Endothelial cell of umbilical vein (primary cell): ENCODE measurements at regions not wholly inside any gene's neighbourhood (a gene's known extent, or its start where the extent isn't known, plus 50 kb on each side); places are given as distances from the start of the nearest gene placed in this dataset.
A peak's percentile ranks its signal among the peaks of the same experiment; 100 is the strongest.

ENCODE experiments used
- BruUV-seq: library from RNA; stranded (reverse); fragments of 400-500 nt; replicated peaks from 2 replicates; lab custom pipeline; 2021; lab: Mats Ljungman, UMichigan
- CTCF ChIA-PET: fragments of 300-600, 350-600 bp; sonication (Branson Sonifier 250); formaldehyde crosslinking; loops from one replicate; lab custom pipeline; 2021; ENCODE audit warnings: antibody characterized with exemption, inconsistent platforms; lab: Charles Lee
- POLR2A ChIA-PET: fragments of 300-600, 350-600 bp; sonication (Branson Sonifier 250); formaldehyde crosslinking; loops from one replicate; lab custom pipeline; 2021; ENCODE audit warnings: antibody characterized with exemption, inconsistent platforms; lab: Charles Lee
- DNase-seq: peaks from one replicate; pipeline ENCODE4 v3.0.0-alpha.2; 2011; ENCODE audit warnings: low read depth, low spot score
- FAIRE-seq: peaks from 2 replicates; lab custom pipeline; 2011; peaks lifted over from hg19 to GRCh38; lab: Jason Lieb, UNC
- H2AFZ ChIP-seq: 2 replicates; pipeline ENCODE4 v1.6.0; 2012; ENCODE audit warnings: low read depth, low read length, control low read depth, inconsistent platforms
- H3K27ac ChIP-seq: 2 replicates; pipeline ENCODE4 v1.5.1; 2011; ENCODE audit warnings: low read depth, mild to moderate bottlenecking, control low read depth, low read length, moderate library complexity; ENCODE audit not compliant: insufficient read depth
- H3K27me3 ChIP-seq, 2 experiments: 2 replicates each; pipeline versions ENCODE4 v1.6.0 to v1.6.1; 2011; ENCODE audit warnings: low read length in 2 of 2, mixed read lengths in 1 of 2; ENCODE audit not compliant: control insufficient read depth in 2 of 2, insufficient read depth in 2 of 2
- H3K36me3 ChIP-seq, 2 experiments: 2 replicates in 1 of 2; 3 replicates in 1 of 2; pipeline ENCODE4 v1.5.1; 2011; ENCODE audit warnings: low read length in 2 of 2, mild to moderate bottlenecking in 1 of 2, moderate library complexity in 1 of 2; ENCODE audit not compliant: control insufficient read depth in 2 of 2, insufficient read depth in 2 of 2; ENCODE audit errors: extremely low read depth in 1 of 2
- H3K4me1 ChIP-seq: 3 replicates; pipeline ENCODE4 v1.5.1; 2011; ENCODE audit warnings: mild to moderate bottlenecking, low read length; ENCODE audit not compliant: control insufficient read depth, insufficient read depth; ENCODE audit errors: extremely low read depth
- H3K4me2 ChIP-seq: 2 replicates; pipeline ENCODE4 v1.6.1; 2011; ENCODE audit warnings: low read length, control low read depth, mixed read lengths; ENCODE audit not compliant: insufficient read depth
- H3K4me3 ChIP-seq, 3 experiments: fragments of 200-600 bp in 1 of 3; sonication (generic), shearing (Covaris generic) in 1 of 3; replicated peaks in 1 of 3; 2 replicates each; pipeline ENCODE4 v1.5.1; 2011 to 2016; ENCODE audit warnings: control low read depth in 3 of 3, low read length in 3 of 3, mild to moderate bottlenecking in 2 of 3, inconsistent platforms in 1 of 3, low read depth in 1 of 3, moderate library complexity in 1 of 3; ENCODE audit not compliant: insufficient read depth in 1 of 3
- H3K79me2 ChIP-seq: 2 replicates; pipeline ENCODE4 v1.6.0; 2012; ENCODE audit warnings: low read length, inconsistent platforms; ENCODE audit not compliant: control insufficient read depth, insufficient read depth
- H3K9ac ChIP-seq: replicated peaks from 2 replicates; pipeline ENCODE3; 2011; ENCODE audit warnings: low read length, control low read depth; ENCODE audit not compliant: insufficient read depth; ENCODE audit errors: extremely low read depth
- H3K9me1 ChIP-seq: replicated peaks from 3 replicates; pipeline ENCODE4 v1.6.0; 2011; ENCODE audit warnings: mild to moderate bottlenecking, low read length; ENCODE audit not compliant: control insufficient read depth, insufficient read depth; ENCODE audit errors: extremely low read depth
- H3K9me3 ChIP-seq: replicated peaks from 2 replicates; pipeline ENCODE4 v1.5.1; 2012; ENCODE audit warnings: low read length, inconsistent platforms; ENCODE audit not compliant: control insufficient read depth, insufficient read depth
- H4K20me1 ChIP-seq: replicated peaks from 2 replicates; pipeline ENCODE3; 2011; ENCODE audit warnings: mild to moderate bottlenecking, low read length; ENCODE audit not compliant: control insufficient read depth, insufficient read depth; ENCODE audit errors: extremely low read depth
- EZH2 ChIP-seq: IDR thresholded peaks from 2 replicates; pipeline ENCODE4 v1.6.1; 2012; ENCODE audit warnings: borderline replicate concordance, low read depth, mild to moderate bottlenecking, moderate library complexity, low read length, inconsistent platforms; ENCODE audit not compliant: severe bottlenecking
- FOS ChIP-seq: IDR thresholded peaks from 2 replicates; pipeline ENCODE4 v1.6.1; 2011; ENCODE audit warnings: mild to moderate bottlenecking, low read length, moderate library complexity, borderline replicate concordance; ENCODE audit not compliant: insufficient read depth
- GATA2 ChIP-seq: IDR thresholded peaks from 2 replicates; pipeline ENCODE4 v1.7.0; 2011; ENCODE audit warnings: low read depth, mild to moderate bottlenecking, moderate library complexity, mixed read lengths, low read length; ENCODE audit not compliant: insufficient read length, insufficient read depth
- JUN ChIP-seq: IDR thresholded peaks from 2 replicates; pipeline ENCODE4 v1.6.1; 2011; ENCODE audit warnings: borderline replicate concordance, low read depth; ENCODE audit not compliant: insufficient read length, insufficient read depth
- MYC ChIP-seq: IDR thresholded peaks from one replicate; pipeline ENCODE4 v1.6.1; 2011; ENCODE audit warnings: mild to moderate bottlenecking, low read depth, low read length
- POLR2A ChIP-seq: IDR thresholded peaks from 2 replicates; pipeline ENCODE4 v1.6.1; 2012; ENCODE audit warnings: low read depth, mild to moderate bottlenecking, control low read depth, low read length
- POLR2AphosphoS5 ChIP-seq: IDR thresholded peaks from 2 replicates; pipeline ENCODE4 v1.6.1; 2012; ENCODE audit warnings: low read depth, mild to moderate bottlenecking, control low read depth, low read length, moderate library complexity; ENCODE audit not compliant: insufficient read depth
- dilution Hi-C: fragments of 300-500 bp; cut with MboI; formaldehyde crosslinking; loops from one replicate; pipeline ENCODE4 v1.15.0; 2019; ENCODE audit warnings: low sequenced_read_pairs; ENCODE audit not compliant: extremely low pct_ligation_motif_present
- intact Hi-C: fragments of 100-400 bp; cut with micrococcal nuclease; formaldehyde crosslinking; loops from one replicate; pipeline ENCODE4 v1.10.0; 2022
- TF ChIP-seq, protein P1 (sequence below), 2 donors: IDR thresholded peaks; 1 replicate in 1 of 2; 2 replicates in 1 of 2; pipeline ENCODE4 v1.5.1; 2011; ENCODE audit warnings: low read length in 2 of 2, mild to moderate bottlenecking in 2 of 2, moderate library complexity in 2 of 2, control low read depth in 1 of 2, inconsistent platforms in 1 of 2, low read depth in 1 of 2; ENCODE audit not compliant: insufficient read depth in 1 of 2; ENCODE audit errors: extremely low read depth in 1 of 2
- TF ChIP-seq, protein P2 (sequence below): IDR thresholded peaks from 2 replicates; pipeline ENCODE4 v1.6.1; 2011; ENCODE audit not compliant: insufficient read depth, insufficient read length

DNA sequence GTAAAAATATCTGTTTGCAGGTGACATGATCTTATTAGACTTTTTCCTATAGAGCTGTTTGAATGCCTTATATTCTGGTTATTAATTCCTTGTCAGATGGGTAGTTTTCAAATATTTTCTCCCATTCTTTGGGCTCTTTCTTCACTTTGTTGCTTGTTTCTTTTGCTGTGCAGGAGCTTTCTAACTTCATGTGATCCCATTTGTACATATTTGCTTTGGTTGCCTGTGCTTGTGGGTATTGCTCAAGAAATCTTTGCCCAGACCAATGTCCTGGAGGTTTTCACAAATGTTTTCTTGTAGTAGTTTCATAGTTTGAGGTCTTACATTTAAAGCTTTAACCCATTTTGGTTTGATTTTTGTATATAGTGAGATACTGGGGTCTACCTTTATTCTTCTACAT, 63.0 kb downstream of the MAGED1 start:
- no peak for DNase-seq
- ChIA-PET POLR2A (no interaction called here), CTCF (no interaction called here)
- BruUV-seq, result no TSS peak
- H4K20me1 ChIP-seq, result no peaks in the 10 kb centered on the region
- H3K27me3 ChIP-seq, result no peaks in the 10 kb centered on the region
- no peak overlapping the region for H2AFZ ChIP-seq
- H3K4me2 ChIP-seq, result no peak overlapping the region
- peak; percentile 35 for FAIRE-seq
- no peak for TF ChIP-seq FOS
- no peak for TF ChIP-seq POLR2A
- no peak for TF ChIP-seq GATA2
- no peak for TF ChIP-seq EZH2
- TF ChIP-seq POLR2AphosphoS5, result no peak
- TF ChIP-seq, protein P1, sequence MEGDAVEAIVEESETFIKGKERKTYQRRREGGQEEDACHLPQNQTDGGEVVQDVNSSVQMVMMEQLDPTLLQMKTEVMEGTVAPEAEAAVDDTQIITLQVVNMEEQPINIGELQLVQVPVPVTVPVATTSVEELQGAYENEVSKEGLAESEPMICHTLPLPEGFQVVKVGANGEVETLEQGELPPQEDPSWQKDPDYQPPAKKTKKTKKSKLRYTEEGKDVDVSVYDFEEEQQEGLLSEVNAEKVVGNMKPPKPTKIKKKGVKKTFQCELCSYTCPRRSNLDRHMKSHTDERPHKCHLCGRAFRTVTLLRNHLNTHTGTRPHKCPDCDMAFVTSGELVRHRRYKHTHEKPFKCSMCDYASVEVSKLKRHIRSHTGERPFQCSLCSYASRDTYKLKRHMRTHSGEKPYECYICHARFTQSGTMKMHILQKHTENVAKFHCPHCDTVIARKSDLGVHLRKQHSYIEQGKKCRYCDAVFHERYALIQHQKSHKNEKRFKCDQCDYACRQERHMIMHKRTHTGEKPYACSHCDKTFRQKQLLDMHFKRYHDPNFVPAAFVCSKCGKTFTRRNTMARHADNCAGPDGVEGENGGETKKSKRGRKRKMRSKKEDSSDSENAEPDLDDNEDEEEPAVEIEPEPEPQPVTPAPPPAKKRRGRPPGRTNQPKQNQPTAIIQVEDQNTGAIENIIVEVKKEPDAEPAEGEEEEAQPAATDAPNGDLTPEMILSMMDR (IDR thresholded peaks at IDR 0.05; ENCODE audit: extremely low read depth in 1 of 2, insufficient read depth in 1 of 2, low read depth in 1 of 2, low read length in 2 of 2), result no peak
- TF ChIP-seq MYC, result no peak
- TF ChIP-seq, protein P2, sequence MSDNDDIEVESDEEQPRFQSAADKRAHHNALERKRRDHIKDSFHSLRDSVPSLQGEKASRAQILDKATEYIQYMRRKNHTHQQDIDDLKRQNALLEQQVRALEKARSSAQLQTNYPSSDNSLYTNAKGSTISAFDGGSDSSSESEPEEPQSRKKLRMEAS, result no peak
- no peak for TF ChIP-seq JUN
- no peak overlapping the region for H3K4me3 ChIP-seq
- no peaks in the 10 kb centered on the region for H3K9me3 ChIP-seq
- no peaks in the 10 kb centered on the region for H3K79me2 ChIP-seq
- no peak overlapping the region for H3K27ac ChIP-seq
- no peaks in the 10 kb centered on the region for H3K4me1 ChIP-seq
- dilution Hi-C loops, result no loop called here
- H3K9me1 ChIP-seq, result no peaks in the 10 kb centered on the region
- H3K36me3 ChIP-seq, result no peaks in the 10 kb centered on the region
- intact Hi-C loops, result no loop called here
- H3K9ac ChIP-seq, result no peak overlapping the region
